Liver (tissue), 8 donors: ENCODE measurements at regions not wholly inside any gene's neighbourhood (a gene's known extent, or its start where the extent isn't known, plus 50 kb on each side); places are given as distances from the start of the nearest gene placed in this dataset.

Source experiments
- DNase-seq: peaks from one replicate; pipeline ENCODE4 v3.0.0-alpha.2; 2017; ENCODE audit warnings: low spot score
- H3K27ac ChIP-seq, 2 donors: one replicate each; pipeline ENCODE4 v1.7.0; 2013; ENCODE audit warnings: inconsistent platforms in 2 of 2, low read length in 2 of 2, control low read depth in 1 of 2, low read depth in 1 of 2, mild to moderate bottlenecking in 1 of 2
- H3K27me3 ChIP-seq, 4 donors: one replicate each; pipeline versions ENCODE4 v1.6.1 to v1.7.0; 2013; ENCODE audit warnings: low read length in 3 of 4, inconsistent platforms in 1 of 4, mild to moderate bottlenecking in 1 of 4, moderate library complexity in 1 of 4; ENCODE audit not compliant: control insufficient read depth in 4 of 4, insufficient read depth in 4 of 4
- H3K36me3 ChIP-seq, 4 donors: one replicate each; pipeline versions ENCODE4 v1.6.1 to v1.7.0; 2013; ENCODE audit warnings: low read length in 3 of 4, mild to moderate bottlenecking in 3 of 4, low read depth in 1 of 4, moderate library complexity in 1 of 4; ENCODE audit not compliant: control insufficient read depth in 4 of 4, insufficient read depth in 3 of 4
- H3K4me1 ChIP-seq, 4 donors: one replicate each; pipeline versions ENCODE4 v1.6.1 to v1.7.0; 2013; ENCODE audit warnings: low read length in 3 of 4, mild to moderate bottlenecking in 3 of 4, moderate library complexity in 1 of 4; ENCODE audit not compliant: control insufficient read depth in 4 of 4, insufficient read depth in 4 of 4
- H3K4me3 ChIP-seq, 3 donors: one replicate each; pipeline versions ENCODE4 v1.6.1 to v1.7.0; 2013; ENCODE audit warnings: low read length in 3 of 3, control low read depth in 1 of 3, low read depth in 1 of 3, mild to moderate bottlenecking in 1 of 3
- H3K9ac ChIP-seq, 2 donors: one replicate each; pipeline ENCODE4 v1.7.0; 2013; ENCODE audit warnings: low read length in 2 of 2, mild to moderate bottlenecking in 2 of 2, moderate library complexity in 2 of 2, control low read depth in 1 of 2, low read depth in 1 of 2
- H3K9me3 ChIP-seq, 4 donors: one replicate each; pipeline versions ENCODE4 v1.6.1 to v1.7.0; 2013; ENCODE audit warnings: low read length in 3 of 4; ENCODE audit not compliant: control insufficient read depth in 4 of 4
- EGR1 ChIP-seq, 2 donors: IDR thresholded peaks; 2 replicates each; pipeline ENCODE4 v1.6.1; 2016 to 2018; ENCODE audit warnings: antibody characterized with exemption in 2 of 2, low read depth in 2 of 2
- FOXA1 ChIP-seq: IDR thresholded peaks from 2 replicates; pipeline ENCODE4 v1.6.1; 2016; ENCODE audit warnings: antibody characterized with exemption
- FOXA2 ChIP-seq: IDR thresholded peaks from 2 replicates; pipeline ENCODE4 v1.6.1; 2016; ENCODE audit warnings: antibody characterized with exemption
- GABPA ChIP-seq, 2 donors: IDR thresholded peaks in 1 of 2; conservative IDR thresholded peaks in 1 of 2; 2 replicates each; pipeline ENCODE4 v1.6.1; 2016; ENCODE audit warnings: antibody characterized with exemption in 2 of 2, mild to moderate bottlenecking in 1 of 2, moderate library complexity in 1 of 2
- HNF4A ChIP-seq, 2 donors: conservative IDR thresholded peaks; 2 replicates each; pipeline ENCODE4 v1.6.1; 2016; ENCODE audit warnings: antibody characterized with exemption in 2 of 2, mild to moderate bottlenecking in 2 of 2
- HNF4G ChIP-seq: IDR thresholded peaks from 2 replicates; pipeline ENCODE4 v1.6.1; 2016; ENCODE audit warnings: antibody characterized with exemption
- JUND ChIP-seq, 2 donors: IDR thresholded peaks; 2 replicates each; pipeline ENCODE4 v1.6.1; 2016; ENCODE audit warnings: antibody characterized with exemption in 2 of 2
- NR2F2 ChIP-seq: IDR thresholded peaks from 2 replicates; pipeline ENCODE4 v1.6.1; 2016; ENCODE audit warnings: antibody characterized with exemption
- RAD21 ChIP-seq, 2 donors: IDR thresholded peaks; 2 replicates each; pipeline ENCODE4 v1.6.1; 2016; ENCODE audit warnings: antibody characterized with exemption in 2 of 2, mild to moderate bottlenecking in 2 of 2
- RXRA ChIP-seq, 2 donors: IDR thresholded peaks; 2 replicates each; pipeline ENCODE4 v1.6.1; 2017 to 2018; ENCODE audit warnings: antibody characterized with exemption in 2 of 2, mild to moderate bottlenecking in 1 of 2
- SP1 ChIP-seq: IDR thresholded peaks from 2 replicates; pipeline ENCODE4 v1.6.1; 2018; ENCODE audit warnings: antibody characterized with exemption, mild to moderate bottlenecking
- TAF1 ChIP-seq: conservative IDR thresholded peaks from 2 replicates; pipeline ENCODE4 v1.6.1; 2016; ENCODE audit warnings: antibody characterized with exemption, mild to moderate bottlenecking
- YY1 ChIP-seq: IDR thresholded peaks from 2 replicates; pipeline ENCODE4 v1.6.1; 2016; ENCODE audit warnings: antibody characterized with exemption, mild to moderate bottlenecking
- WGBS: extraction: QIAGEN DNeasy Blood & Tissue Kit; methylation state at CpG from one replicate; pipeline ENCODE4 v1.1.7; 2013; 5-methylcytosine and 5-hydroxymethylcytosine counted together
- TF ChIP-seq, protein P1 (sequence below): IDR thresholded peaks from 2 replicates; pipeline ENCODE4 v1.6.1; 2016; ENCODE audit warnings: antibody characterized with exemption
- TF ChIP-seq, protein P2 (sequence below): fragments of 150-350 bp; IDR thresholded peaks from 2 replicates; pipeline ENCODE4 v1.5.1; 2017; ENCODE audit warnings: improper control_type of control experiment, low read depth, low read length; ENCODE audit not compliant: missing input control
- TF ChIP-seq, protein P3 (sequence below): IDR thresholded peaks from 2 replicates; pipeline ENCODE4 v1.6.1; 2016; ENCODE audit warnings: antibody characterized with exemption, mild to moderate bottlenecking
- TF ChIP-seq, protein P4 (sequence below): IDR thresholded peaks from 2 replicates; pipeline ENCODE4 v1.6.1; 2016; ENCODE audit warnings: antibody characterized with exemption
- TF ChIP-seq, protein P5 (sequence below): IDR thresholded peaks from 2 replicates; pipeline ENCODE4 v1.6.1; 2016; ENCODE audit warnings: antibody characterized with exemption
- donor health status: healthy.
- donor health status: healthy.
- donor health status: healthy.
- donor health status: healthy.
- donor health status: healthy.

DNA sequence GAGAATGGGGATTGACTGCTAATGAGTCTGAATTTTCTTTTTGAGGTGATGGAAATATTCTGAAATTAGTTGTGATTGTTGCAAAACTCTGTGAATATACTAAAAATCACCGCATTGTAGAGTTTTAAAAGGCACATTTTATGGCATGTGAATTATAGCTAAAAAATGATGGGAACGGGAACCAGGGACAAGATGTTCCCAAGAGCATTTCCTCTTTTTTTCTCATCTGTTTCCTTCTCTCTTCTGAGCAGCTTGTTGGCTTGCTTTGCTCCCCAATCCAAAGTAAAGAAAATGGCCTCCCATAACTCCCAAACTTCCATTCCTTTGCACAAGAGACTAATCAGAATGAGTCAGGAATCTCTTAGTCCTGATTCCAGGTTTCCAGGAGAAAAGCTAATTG lies 459.2 kb downstream of the TSHZ3 start (continued):
- TF ChIP-seq GABPA (IDR thresholded peaks at IDR 0.05 in 1 of 2, conservative IDR thresholded peaks at IDR 0.05 in 1 of 2) (no peak), EGR1 (IDR thresholded peaks at IDR 0.05; ENCODE audit: low read depth in 2 of 2) (no peak), RAD21 (IDR thresholded peaks at IDR 0.05) (no peak), YY1 (no peak), NR2F2 (no peak)
- TF ChIP-seq, protein P1, sequence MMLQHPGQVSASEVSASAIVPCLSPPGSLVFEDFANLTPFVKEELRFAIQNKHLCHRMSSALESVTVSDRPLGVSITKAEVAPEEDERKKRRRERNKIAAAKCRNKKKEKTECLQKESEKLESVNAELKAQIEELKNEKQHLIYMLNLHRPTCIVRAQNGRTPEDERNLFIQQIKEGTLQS, result no peak

DNA sequence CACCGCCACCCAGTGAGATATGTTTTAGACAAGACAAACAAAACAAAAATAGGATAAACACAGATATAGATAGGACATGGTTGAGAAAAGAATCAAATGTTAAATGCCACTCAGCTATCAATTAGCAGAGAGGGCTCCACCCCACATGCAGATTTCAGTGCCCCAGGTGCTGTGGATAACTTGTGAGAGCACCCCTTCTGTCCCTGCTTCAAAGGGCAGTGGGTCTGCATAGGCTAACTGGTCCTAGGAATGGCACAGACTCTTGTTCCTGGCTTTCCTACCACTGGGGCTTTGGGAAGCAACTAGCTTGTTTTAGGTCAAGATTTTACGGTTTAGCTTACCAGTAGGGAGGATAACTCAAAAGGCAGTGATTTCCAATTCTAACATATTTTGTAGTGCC lies 460.3 kb downstream of the TSHZ3 start:
- no peak overlapping the region for H3K27ac ChIP-seq
- TF ChIP-seq SP1, result no peak

DNA sequence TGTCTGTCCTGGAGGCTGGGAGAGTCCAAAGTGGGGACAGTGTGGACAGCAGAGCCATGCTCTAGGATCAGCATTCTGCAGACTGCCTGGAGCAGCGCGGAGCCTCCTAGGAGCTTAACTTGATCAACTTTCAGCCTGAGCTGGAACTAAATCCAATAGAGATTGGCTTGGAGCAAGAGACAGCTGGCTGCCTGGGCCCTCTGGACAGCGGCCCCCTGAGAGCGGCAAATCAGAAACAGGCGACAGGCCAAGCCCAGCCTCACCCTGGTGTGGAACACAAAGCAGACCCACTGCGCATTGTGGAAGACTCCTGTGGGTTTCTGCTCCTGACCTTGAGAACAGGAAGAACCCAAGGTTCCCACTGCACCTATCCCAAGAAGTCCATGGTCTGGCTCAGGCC lies 462.2 kb downstream of the TSHZ3 start:
- Histone ChIP-seq H3K27ac (no peak overlapping the region), H3K36me3 (no peaks in the 10 kb centered on the region), H3K4me3 (no peak overlapping the region), H3K4me1 (no peaks in the 10 kb centered on the region), H3K9me3 (no peaks in the 10 kb centered on the region), H3K9ac (no peak overlapping the region), H3K27me3 (peaks cover 0 to 3% (median under 1%) of the 10 kb centered on the region in 4 donors)
- no peak for DNase-seq
- TF ChIP-seq, protein P2, sequence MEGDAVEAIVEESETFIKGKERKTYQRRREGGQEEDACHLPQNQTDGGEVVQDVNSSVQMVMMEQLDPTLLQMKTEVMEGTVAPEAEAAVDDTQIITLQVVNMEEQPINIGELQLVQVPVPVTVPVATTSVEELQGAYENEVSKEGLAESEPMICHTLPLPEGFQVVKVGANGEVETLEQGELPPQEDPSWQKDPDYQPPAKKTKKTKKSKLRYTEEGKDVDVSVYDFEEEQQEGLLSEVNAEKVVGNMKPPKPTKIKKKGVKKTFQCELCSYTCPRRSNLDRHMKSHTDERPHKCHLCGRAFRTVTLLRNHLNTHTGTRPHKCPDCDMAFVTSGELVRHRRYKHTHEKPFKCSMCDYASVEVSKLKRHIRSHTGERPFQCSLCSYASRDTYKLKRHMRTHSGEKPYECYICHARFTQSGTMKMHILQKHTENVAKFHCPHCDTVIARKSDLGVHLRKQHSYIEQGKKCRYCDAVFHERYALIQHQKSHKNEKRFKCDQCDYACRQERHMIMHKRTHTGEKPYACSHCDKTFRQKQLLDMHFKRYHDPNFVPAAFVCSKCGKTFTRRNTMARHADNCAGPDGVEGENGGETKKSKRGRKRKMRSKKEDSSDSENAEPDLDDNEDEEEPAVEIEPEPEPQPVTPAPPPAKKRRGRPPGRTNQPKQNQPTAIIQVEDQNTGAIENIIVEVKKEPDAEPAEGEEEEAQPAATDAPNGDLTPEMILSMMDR, result no peak
- no peak for TF ChIP-seq GABPA (IDR thresholded peaks at IDR 0.05 in 1 of 2, conservative IDR thresholded peaks at IDR 0.05 in 1 of 2)
- TF ChIP-seq, protein P1, result no peak
- TF ChIP-seq NR2F2, result no peak
- TF ChIP-seq HNF4G, result no peak
- TF ChIP-seq TAF1, result no peak
- TF ChIP-seq, protein P3, sequence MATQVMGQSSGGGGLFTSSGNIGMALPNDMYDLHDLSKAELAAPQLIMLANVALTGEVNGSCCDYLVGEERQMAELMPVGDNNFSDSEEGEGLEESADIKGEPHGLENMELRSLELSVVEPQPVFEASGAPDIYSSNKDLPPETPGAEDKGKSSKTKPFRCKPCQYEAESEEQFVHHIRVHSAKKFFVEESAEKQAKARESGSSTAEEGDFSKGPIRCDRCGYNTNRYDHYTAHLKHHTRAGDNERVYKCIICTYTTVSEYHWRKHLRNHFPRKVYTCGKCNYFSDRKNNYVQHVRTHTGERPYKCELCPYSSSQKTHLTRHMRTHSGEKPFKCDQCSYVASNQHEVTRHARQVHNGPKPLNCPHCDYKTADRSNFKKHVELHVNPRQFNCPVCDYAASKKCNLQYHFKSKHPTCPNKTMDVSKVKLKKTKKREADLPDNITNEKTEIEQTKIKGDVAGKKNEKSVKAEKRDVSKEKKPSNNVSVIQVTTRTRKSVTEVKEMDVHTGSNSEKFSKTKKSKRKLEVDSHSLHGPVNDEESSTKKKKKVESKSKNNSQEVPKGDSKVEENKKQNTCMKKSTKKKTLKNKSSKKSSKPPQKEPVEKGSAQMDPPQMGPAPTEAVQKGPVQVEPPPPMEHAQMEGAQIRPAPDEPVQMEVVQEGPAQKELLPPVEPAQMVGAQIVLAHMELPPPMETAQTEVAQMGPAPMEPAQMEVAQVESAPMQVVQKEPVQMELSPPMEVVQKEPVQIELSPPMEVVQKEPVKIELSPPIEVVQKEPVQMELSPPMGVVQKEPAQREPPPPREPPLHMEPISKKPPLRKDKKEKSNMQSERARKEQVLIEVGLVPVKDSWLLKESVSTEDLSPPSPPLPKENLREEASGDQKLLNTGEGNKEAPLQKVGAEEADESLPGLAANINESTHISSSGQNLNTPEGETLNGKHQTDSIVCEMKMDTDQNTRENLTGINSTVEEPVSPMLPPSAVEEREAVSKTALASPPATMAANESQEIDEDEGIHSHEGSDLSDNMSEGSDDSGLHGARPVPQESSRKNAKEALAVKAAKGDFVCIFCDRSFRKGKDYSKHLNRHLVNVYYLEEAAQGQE, result no peak
- TF ChIP-seq RXRA (IDR thresholded peaks at IDR 0.05), result no peak
- TF ChIP-seq EGR1 (IDR thresholded peaks at IDR 0.05; ENCODE audit: low read depth in 2 of 2), result no peak
- TF ChIP-seq RAD21 (IDR thresholded peaks at IDR 0.05), result no peak
- no peak for TF ChIP-seq JUND (IDR thresholded peaks at IDR 0.05)
- TF ChIP-seq, protein P4, sequence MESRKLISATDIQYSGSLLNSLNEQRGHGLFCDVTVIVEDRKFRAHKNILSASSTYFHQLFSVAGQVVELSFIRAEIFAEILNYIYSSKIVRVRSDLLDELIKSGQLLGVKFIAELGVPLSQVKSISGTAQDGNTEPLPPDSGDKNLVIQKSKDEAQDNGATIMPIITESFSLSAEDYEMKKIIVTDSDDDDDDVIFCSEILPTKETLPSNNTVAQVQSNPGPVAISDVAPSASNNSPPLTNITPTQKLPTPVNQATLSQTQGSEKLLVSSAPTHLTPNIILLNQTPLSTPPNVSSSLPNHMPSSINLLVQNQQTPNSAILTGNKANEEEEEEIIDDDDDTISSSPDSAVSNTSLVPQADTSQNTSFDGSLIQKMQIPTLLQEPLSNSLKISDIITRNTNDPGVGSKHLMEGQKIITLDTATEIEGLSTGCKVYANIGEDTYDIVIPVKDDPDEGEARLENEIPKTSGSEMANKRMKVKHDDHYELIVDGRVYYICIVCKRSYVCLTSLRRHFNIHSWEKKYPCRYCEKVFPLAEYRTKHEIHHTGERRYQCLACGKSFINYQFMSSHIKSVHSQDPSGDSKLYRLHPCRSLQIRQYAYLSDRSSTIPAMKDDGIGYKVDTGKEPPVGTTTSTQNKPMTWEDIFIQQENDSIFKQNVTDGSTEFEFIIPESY, result no peak
- TF ChIP-seq YY1, result no peak
- TF ChIP-seq HNF4A (conservative IDR thresholded peaks at IDR 0.05), result no peak
- TF ChIP-seq FOXA2, result no peak
- TF ChIP-seq, protein P5, sequence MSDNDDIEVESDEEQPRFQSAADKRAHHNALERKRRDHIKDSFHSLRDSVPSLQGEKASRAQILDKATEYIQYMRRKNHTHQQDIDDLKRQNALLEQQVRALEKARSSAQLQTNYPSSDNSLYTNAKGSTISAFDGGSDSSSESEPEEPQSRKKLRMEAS, result no peak
- no peak for TF ChIP-seq FOXA1
- no peak for TF ChIP-seq SP1
- WGBS, result 90% methylated on average over 6 of the region's 6 CpGs

More for the DNA sequence above, 460.3 kb downstream of the TSHZ3 start:
- H3K9me3 ChIP-seq, result no peaks in the 10 kb centered on the region
- H3K27me3 ChIP-seq, result peaks cover 0 to 2% (median 0%) of the 10 kb centered on the region in 4 donors
- no peak overlapping the region for H3K4me3 ChIP-seq
- WGBS, result 84% methylated on average over 2 of the region's 2 CpGs
- H3K4me1 ChIP-seq, result no peaks in the 10 kb centered on the region
- H3K36me3 ChIP-seq, result no peaks in the 10 kb centered on the region
- H3K9ac ChIP-seq, result no peak overlapping the region
- DNase-seq, result no peak
